ENCODE measurements at regions not wholly inside any gene's neighbourhood (a gene's known extent, or its start where the extent isn't known, plus 50 kb on each side); places are given as distances from the start of the nearest gene placed in this dataset.

GRCh38 chr1:234997201-234997895 is 131.3 kb downstream of the TOMM20 start:
- ChIA-PET CTCF (no interaction called here), POLR2A (no interaction called here)

- POLR2A ChIA-PET, result no interaction called here
- CTCF ChIA-PET, result no interaction called here
These were observed 132.3 kb downstream of the TOMM20 start for GRCh38 chr1:234996245-234996757.

- POLR2A ChIA-PET, result no interaction called here
These were observed 134.0 kb downstream of the TOMM20 start for GRCh38 chr1:234994436-234995295.

GRCh38 chr1:234992065-234992464 is 136.6 kb downstream of the TOMM20 start:
- ChIA-PET POLR2A (no interaction called here), CTCF (no interaction called here)

More at GRCh38 chr1:234994436-234995295, 134.0 kb downstream of the TOMM20 start:
- CTCF ChIA-PET, result no interaction called here

- POLR2A ChIA-PET, result interaction anchor here (1.0 kb wide), 1 partner anchor 25 kb away, joined by 3 read pairs; no protein-coding TSS in a partner anchor
- CTCF ChIA-PET, result interaction anchor here (1.0 kb wide), 1 partner anchor 380 kb away, joined by 4 read pairs; no protein-coding TSS in a partner anchor
These were observed 137.5 kb downstream of the TOMM20 start for GRCh38 chr1:234990874-234991801.

- CTCF ChIA-PET, result interaction anchor here (0.5 to 1.0 kb wide), 2 partner anchors 96 to 379 kb away, joined by 3 to 4 read pairs; no protein-coding TSS in a partner anchor
- POLR2A ChIA-PET, result interaction anchor here (1.0 kb wide), 1 partner anchor 25 kb away, joined by 3 read pairs; no protein-coding TSS in a partner anchor
These were observed 138.3 kb downstream of the TOMM20 start for GRCh38 chr1:234990328-234990675.

- ChIA-PET POLR2A (interaction anchor here (1.4 kb wide), 1 partner anchor 22 kb away, joined by 9 read pairs; no protein-coding TSS in a partner anchor), CTCF (interaction anchor here (0.5 to 2.0 kb wide), 9 partner anchors 9 to 378 kb away, joined by 3 to 6 read pairs (median 4); no protein-coding TSS in a partner anchor)
These were observed 138.9 kb downstream of the TOMM20 start for GRCh38 chr1:234989479-234990327.

GRCh38 chr1:234989019-234989418 is 139.6 kb downstream of the TOMM20 start:
- POLR2A ChIA-PET, result interaction anchor here (0.6 to 1.4 kb wide), 2 partner anchors 23 to 27 kb away, joined by 7 to 9 read pairs; no protein-coding TSS in a partner anchor
- CTCF ChIA-PET, result interaction anchor here (0.8 to 2.0 kb wide), 8 partner anchors 8 to 95 kb away, joined by 3 to 6 read pairs (median 4); no protein-coding TSS in a partner anchor

GRCh38 chr1:234988536-234988935 is 140.1 kb downstream of the TOMM20 start:
- CTCF ChIA-PET, result interaction anchor here (0.8 to 2.0 kb wide), 8 partner anchors 8 to 95 kb away, joined by 3 to 6 read pairs (median 4); no protein-coding TSS in a partner anchor
- POLR2A ChIA-PET, result interaction anchor here (0.6 to 1.4 kb wide), 2 partner anchors 23 to 28 kb away, joined by 7 to 9 read pairs; no protein-coding TSS in a partner anchor

- ChIA-PET POLR2A (interaction anchor here (0.8 to 1.4 kb wide), 2 partner anchors 24 to 38 kb away, joined by 4 to 9 read pairs; no protein-coding TSS in a partner anchor), CTCF (interaction anchor here (0.8 to 2.0 kb wide), 5 partner anchors 7 to 87 kb away, joined by 3 to 6 read pairs (median 3); no protein-coding TSS in a partner anchor)
These were observed 140.5 kb downstream of the TOMM20 start for GRCh38 chr1:234988155-234988517.

GRCh38 chr1:234987415-234988154 is 141.1 kb downstream of the TOMM20 start:
- POLR2A ChIA-PET, result interaction anchor here (0.8 kb wide), 1 partner anchor 39 kb away, joined by 4 read pairs; no protein-coding TSS in a partner anchor
- CTCF ChIA-PET, result interaction anchor here (1.5 kb wide), 1 partner anchor 87 kb away, joined by 3 read pairs; no protein-coding TSS in a partner anchor

GRCh38 chr1:234986750-234987414 is 141.8 kb downstream of the TOMM20 start:
- POLR2A ChIA-PET, result no interaction called here
- CTCF ChIA-PET, result interaction anchor here (0.7 kb wide), 2 partner anchors 491 to 655 kb away, joined by 3 read pairs; no protein-coding TSS in a partner anchor

GRCh38 chr1:234985516-234986294 is 142.9 kb downstream of the TOMM20 start:
- POLR2A ChIA-PET, result no interaction called here
- CTCF ChIA-PET, result interaction anchor here (0.7 kb wide), 2 partner anchors 489 to 656 kb away, joined by 3 read pairs; no protein-coding TSS in a partner anchor

- ChIA-PET CTCF (no interaction called here), POLR2A (no interaction called here)
These were observed 143.6 kb downstream of the TOMM20 start for GRCh38 chr1:234985007-234985370.

GRCh38 chr1:234983564-234984238 is 144.9 kb downstream of the TOMM20 start:
- CTCF ChIA-PET, result interaction anchor here (1.2 kb wide), 1 partner anchor 24 kb away, joined by 3 read pairs; no protein-coding TSS in a partner anchor

More at GRCh38 chr1:234983564-234984238, 144.9 kb downstream of the TOMM20 start:
- POLR2A ChIA-PET, result no interaction called here

Measured in activated CD8-positive, alpha-beta memory T cell treated with anti-CD3 and anti-CD28 coated beads for 36 hours (primary cell).